Vagina (tissue), 2 donors: ENCODE measurements at regions not wholly inside any gene's neighbourhood (a gene's known extent, or its start where the extent isn't known, plus 50 kb on each side); places are given as distances from the start of the nearest gene placed in this dataset.

Experiments used
- POLR2A ChIP-seq, 2 donors: fragments of 450-650 bp; IDR thresholded peaks; one replicate each; pipeline ENCODE4 v1.6.1; 2017; ENCODE audit warnings: antibody characterized with exemption in 2 of 2, mild to moderate bottlenecking in 2 of 2, moderate library complexity in 2 of 2
- POLR2AphosphoS5 ChIP-seq, 2 donors: sonication (generic); formaldehyde crosslinking; IDR thresholded peaks; one replicate each; pipeline ENCODE4 v1.9.0; 2017; ENCODE audit warnings: antibody characterized with exemption in 2 of 2, mild to moderate bottlenecking in 2 of 2, low read depth in 1 of 2; ENCODE audit not compliant: insufficient read depth in 1 of 2
- TF ChIP-seq, protein P1 (sequence below), 3 experiments: fragments of 450-650 bp in 2 of 3; fragments of 200-600 bp in 1 of 3; sonication (generic) in 1 of 3; IDR thresholded peaks; one replicate each; pipeline ENCODE4 v1.5.1; 2017 to 2019; ENCODE audit warnings: antibody characterized with exemption in 3 of 3, mild to moderate bottlenecking in 2 of 3, moderate library complexity in 2 of 3

DNA sequence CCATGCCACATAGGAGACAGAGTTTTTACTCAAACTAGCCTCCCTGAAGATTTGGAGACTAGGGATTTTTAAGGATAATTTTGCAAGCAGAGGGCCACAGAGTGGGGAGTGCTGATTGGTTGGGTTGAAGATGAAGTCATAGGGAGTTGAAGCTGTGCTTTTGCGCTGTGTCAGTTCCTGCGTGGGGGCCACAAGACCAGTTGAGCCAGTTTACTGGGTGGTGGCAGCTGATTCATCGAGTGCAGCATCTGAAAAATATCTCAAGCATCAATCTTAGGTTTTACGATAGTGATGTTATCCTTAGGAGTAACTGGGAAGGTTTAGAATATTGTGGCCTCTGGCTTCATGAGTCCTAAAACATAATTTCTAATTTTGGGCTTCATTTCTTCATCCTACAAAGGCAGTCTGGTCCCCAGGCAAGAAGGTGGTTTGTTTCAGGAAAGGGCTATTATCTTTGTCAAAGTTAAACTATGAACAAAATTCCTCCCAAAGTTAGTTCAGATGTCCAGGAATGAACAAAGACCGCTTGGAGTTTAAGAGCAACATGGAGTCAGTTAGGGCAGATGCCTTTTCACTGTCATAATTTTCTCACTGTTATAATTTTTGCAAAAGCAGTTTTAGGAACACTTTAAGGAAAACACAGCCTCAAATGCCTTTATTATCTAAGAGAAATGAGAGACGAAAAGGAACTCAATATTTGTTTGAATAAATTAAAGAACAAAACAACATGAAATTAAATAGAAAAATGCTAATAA, 960.8 kb upstream of the PRKX start:
- TF ChIP-seq, protein P1, sequence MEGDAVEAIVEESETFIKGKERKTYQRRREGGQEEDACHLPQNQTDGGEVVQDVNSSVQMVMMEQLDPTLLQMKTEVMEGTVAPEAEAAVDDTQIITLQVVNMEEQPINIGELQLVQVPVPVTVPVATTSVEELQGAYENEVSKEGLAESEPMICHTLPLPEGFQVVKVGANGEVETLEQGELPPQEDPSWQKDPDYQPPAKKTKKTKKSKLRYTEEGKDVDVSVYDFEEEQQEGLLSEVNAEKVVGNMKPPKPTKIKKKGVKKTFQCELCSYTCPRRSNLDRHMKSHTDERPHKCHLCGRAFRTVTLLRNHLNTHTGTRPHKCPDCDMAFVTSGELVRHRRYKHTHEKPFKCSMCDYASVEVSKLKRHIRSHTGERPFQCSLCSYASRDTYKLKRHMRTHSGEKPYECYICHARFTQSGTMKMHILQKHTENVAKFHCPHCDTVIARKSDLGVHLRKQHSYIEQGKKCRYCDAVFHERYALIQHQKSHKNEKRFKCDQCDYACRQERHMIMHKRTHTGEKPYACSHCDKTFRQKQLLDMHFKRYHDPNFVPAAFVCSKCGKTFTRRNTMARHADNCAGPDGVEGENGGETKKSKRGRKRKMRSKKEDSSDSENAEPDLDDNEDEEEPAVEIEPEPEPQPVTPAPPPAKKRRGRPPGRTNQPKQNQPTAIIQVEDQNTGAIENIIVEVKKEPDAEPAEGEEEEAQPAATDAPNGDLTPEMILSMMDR (IDR thresholded peaks at IDR 0.05), result no peak
- TF ChIP-seq POLR2A (IDR thresholded peaks at IDR 0.05), result no peak
- no peak for TF ChIP-seq POLR2AphosphoS5 (IDR thresholded peaks at IDR 0.05; ENCODE audit: insufficient read depth in 1 of 2, low read depth in 1 of 2)
